Stomach (tissue), 4 donors: ENCODE measurements at regions not wholly inside any gene's neighbourhood (a gene's known extent, or its start where the extent isn't known, plus 50 kb on each side); places are given as distances from the start of the nearest gene placed in this dataset.

Experiments used
- EP300 ChIP-seq: sonication (generic); formaldehyde crosslinking; IDR thresholded peaks from one replicate; pipeline ENCODE4 v1.6.1; 2017; ENCODE audit warnings: antibody characterized with exemption
- POLR2A ChIP-seq, 4 donors: fragments of 450-650 bp; IDR thresholded peaks; one replicate each; pipeline ENCODE4 v1.6.1; 2016; ENCODE audit warnings: antibody characterized with exemption in 4 of 4, control low read depth in 2 of 4, mild to moderate bottlenecking in 1 of 4, moderate library complexity in 1 of 4
- POLR2AphosphoS5 ChIP-seq, 3 donors: sonication (generic); formaldehyde crosslinking; IDR thresholded peaks; one replicate each; pipeline ENCODE4 v1.6.1; 2016; ENCODE audit warnings: antibody characterized with exemption in 3 of 3
- TF ChIP-seq, protein P1 (sequence below), 7 experiments: fragments of 450-650 bp in 4 of 7; fragments of 200-600 bp in 3 of 7; sonication (generic) in 3 of 7; IDR thresholded peaks; one replicate each; pipeline ENCODE4 v1.5.1; 2016 to 2019; ENCODE audit warnings: antibody characterized with exemption in 7 of 7, control low read depth in 2 of 7, mild to moderate bottlenecking in 1 of 7

DNA sequence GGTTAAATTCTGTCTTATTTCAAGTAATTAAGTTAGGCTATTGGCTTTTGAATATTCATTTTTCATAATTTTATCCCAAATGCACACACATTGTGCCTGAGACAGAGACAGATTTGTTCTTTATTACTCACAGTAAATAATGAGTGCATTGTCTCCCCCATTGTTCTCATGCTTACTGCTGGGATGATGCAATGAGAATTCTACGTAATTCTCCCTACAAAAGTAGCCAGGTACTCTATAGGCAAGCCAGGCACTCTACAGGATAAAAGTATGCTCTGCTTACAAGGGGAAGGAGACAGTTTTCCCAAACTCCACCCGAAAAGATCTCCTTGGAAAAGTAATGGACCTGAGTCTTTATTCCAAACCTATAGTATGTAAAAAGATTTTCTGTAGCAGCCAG is 1890.7 kb upstream of the PCDH10 start:
- TF ChIP-seq POLR2AphosphoS5 (IDR thresholded peaks at IDR 0.05) (no peak), POLR2A (IDR thresholded peaks at IDR 0.05) (no peak), EP300 (no peak)
- TF ChIP-seq, protein P1, sequence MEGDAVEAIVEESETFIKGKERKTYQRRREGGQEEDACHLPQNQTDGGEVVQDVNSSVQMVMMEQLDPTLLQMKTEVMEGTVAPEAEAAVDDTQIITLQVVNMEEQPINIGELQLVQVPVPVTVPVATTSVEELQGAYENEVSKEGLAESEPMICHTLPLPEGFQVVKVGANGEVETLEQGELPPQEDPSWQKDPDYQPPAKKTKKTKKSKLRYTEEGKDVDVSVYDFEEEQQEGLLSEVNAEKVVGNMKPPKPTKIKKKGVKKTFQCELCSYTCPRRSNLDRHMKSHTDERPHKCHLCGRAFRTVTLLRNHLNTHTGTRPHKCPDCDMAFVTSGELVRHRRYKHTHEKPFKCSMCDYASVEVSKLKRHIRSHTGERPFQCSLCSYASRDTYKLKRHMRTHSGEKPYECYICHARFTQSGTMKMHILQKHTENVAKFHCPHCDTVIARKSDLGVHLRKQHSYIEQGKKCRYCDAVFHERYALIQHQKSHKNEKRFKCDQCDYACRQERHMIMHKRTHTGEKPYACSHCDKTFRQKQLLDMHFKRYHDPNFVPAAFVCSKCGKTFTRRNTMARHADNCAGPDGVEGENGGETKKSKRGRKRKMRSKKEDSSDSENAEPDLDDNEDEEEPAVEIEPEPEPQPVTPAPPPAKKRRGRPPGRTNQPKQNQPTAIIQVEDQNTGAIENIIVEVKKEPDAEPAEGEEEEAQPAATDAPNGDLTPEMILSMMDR (IDR thresholded peaks at IDR 0.05): no peak
